ENCODE measurements at regions not wholly inside any gene's neighbourhood (a gene's known extent, or its start where the extent isn't known, plus 50 kb on each side); places are given as distances from the start of the nearest gene placed in this dataset.

DNA sequence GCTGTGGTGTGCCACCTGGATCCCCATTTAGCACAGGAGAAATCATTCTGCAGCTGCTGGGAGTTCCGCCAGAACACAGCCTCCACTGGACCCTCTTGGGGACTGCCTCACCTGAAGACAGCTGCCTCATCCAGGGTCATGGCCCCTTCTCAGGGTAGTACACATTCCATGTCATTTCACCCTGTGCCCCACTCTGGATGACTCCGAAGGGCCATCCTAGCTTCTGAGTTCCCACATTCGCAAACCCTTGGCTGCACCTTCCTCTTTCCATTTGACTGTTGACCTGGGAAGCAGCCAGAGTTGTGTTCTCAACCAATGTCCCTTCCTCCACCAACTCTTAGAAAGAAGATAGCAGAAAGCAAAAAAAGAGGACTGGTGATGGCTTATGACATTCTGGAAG is 125.6 kb upstream of the TBX20 start:
- no peak overlapping the region for H3K4me3 ChIP-seq (ENCODE audit: low read length)
- DNase-seq (ENCODE audit: low read depth) = no peak
- TF ChIP-seq, protein P1, sequence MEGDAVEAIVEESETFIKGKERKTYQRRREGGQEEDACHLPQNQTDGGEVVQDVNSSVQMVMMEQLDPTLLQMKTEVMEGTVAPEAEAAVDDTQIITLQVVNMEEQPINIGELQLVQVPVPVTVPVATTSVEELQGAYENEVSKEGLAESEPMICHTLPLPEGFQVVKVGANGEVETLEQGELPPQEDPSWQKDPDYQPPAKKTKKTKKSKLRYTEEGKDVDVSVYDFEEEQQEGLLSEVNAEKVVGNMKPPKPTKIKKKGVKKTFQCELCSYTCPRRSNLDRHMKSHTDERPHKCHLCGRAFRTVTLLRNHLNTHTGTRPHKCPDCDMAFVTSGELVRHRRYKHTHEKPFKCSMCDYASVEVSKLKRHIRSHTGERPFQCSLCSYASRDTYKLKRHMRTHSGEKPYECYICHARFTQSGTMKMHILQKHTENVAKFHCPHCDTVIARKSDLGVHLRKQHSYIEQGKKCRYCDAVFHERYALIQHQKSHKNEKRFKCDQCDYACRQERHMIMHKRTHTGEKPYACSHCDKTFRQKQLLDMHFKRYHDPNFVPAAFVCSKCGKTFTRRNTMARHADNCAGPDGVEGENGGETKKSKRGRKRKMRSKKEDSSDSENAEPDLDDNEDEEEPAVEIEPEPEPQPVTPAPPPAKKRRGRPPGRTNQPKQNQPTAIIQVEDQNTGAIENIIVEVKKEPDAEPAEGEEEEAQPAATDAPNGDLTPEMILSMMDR (IDR thresholded peaks at IDR 0.05; ENCODE audit: insufficient read depth, low read depth, low read length, missing control alignments) = no peak

DNA sequence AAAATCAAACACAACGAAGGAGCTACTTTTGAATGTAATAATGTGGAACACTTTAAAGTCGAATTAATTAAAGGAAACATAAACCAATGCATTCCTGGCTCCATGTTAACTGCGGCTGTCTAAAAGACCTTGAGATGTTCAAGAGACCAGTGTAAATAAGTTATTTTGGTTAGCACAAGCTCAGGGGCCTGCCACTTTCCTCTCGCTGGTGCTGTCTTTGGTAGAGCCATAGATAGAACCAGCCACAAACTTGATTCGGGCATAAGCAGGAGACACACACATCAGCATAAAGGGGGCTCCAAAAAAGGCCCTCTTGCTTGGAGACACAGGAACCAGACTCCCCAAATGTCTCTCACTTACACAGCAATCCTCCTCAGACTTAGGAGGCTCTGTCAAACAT is 121.6 kb upstream of the TBX20 start:
- TF ChIP-seq, protein P1 (IDR thresholded peaks at IDR 0.05; ENCODE audit: insufficient read depth, low read depth, low read length, missing control alignments) = no peak
- DNase-seq (ENCODE audit: low read depth) = no peak
- H3K4me3 ChIP-seq (ENCODE audit: low read length) = no peak overlapping the region

DNA sequence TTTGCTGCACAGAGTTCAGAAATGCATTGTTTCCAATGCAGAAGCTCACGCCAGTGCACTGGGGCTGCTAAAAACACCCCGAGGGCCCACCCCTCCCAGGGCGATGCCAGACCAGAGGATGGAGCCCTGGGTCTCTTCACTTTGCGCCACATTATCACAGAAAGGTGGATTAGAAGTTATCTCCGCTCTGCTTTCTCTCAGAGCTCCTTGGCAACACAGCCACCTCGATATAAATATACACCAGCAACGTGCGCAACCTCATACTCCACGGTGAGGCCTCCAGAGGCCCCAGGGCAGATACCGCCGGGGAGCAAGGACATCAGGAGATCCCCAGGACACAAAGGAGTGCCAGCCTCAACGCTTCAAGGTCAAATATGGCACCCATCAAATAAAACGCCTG is 121.0 kb upstream of the TBX20 start:
- TF ChIP-seq, protein P1 (IDR thresholded peaks at IDR 0.05; ENCODE audit: insufficient read depth, low read depth, low read length, missing control alignments) = no peak
- no peak for DNase-seq (ENCODE audit: low read depth)
- no peak overlapping the region for H3K4me3 ChIP-seq (ENCODE audit: low read length)

DNA sequence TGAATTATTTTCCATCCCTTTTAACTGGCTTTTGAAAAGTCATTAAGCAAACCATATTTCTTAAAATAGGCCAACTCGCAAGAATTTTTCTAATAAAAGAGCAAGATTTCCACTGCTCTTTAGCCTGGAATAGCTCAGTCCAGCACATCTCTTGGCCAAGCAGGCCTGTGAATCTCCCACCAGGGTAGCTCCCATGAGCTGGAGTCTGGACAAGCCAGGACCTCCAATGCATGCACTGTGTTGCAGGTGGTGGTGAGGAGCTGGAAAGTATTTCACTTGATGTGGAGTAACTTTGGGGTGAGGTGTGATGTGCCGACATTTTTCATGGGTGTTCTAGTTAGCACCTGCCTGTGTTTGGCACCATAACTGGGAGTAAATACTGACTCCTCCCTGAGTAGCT is 117.3 kb upstream of the TBX20 start:
- TF ChIP-seq, protein P1 (IDR thresholded peaks at IDR 0.05; ENCODE audit: insufficient read depth, low read depth, low read length, missing control alignments) = no peak
- DNase-seq (ENCODE audit: low read depth) = no peak
- no peak overlapping the region for H3K4me3 ChIP-seq (ENCODE audit: low read length)

DNA sequence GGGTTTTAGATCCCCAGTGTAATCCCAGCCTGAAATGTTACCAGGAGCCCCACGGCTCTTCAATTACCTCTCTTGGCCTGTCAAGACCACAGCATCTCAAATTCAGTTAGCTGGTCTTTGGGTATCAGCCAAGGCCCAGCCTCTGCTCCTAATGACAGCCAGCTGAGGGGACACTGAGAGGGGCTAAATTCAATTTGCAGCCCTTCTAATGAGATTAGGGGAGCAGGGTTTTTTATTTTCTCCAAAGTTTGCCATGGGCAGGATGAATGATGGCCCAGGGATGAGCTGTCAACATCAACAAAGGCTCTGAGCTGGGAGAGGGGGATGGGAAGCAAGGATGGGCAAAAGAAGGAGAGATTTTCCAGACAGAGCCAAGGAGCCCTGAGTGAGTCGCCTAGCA is 116.8 kb upstream of the TBX20 start:
- TF ChIP-seq, protein P1 (IDR thresholded peaks at IDR 0.05; ENCODE audit: insufficient read depth, low read depth, low read length, missing control alignments) = no peak
- DNase-seq (ENCODE audit: low read depth) = no peak
- H3K4me3 ChIP-seq (ENCODE audit: low read length) = no peak overlapping the region

DNA sequence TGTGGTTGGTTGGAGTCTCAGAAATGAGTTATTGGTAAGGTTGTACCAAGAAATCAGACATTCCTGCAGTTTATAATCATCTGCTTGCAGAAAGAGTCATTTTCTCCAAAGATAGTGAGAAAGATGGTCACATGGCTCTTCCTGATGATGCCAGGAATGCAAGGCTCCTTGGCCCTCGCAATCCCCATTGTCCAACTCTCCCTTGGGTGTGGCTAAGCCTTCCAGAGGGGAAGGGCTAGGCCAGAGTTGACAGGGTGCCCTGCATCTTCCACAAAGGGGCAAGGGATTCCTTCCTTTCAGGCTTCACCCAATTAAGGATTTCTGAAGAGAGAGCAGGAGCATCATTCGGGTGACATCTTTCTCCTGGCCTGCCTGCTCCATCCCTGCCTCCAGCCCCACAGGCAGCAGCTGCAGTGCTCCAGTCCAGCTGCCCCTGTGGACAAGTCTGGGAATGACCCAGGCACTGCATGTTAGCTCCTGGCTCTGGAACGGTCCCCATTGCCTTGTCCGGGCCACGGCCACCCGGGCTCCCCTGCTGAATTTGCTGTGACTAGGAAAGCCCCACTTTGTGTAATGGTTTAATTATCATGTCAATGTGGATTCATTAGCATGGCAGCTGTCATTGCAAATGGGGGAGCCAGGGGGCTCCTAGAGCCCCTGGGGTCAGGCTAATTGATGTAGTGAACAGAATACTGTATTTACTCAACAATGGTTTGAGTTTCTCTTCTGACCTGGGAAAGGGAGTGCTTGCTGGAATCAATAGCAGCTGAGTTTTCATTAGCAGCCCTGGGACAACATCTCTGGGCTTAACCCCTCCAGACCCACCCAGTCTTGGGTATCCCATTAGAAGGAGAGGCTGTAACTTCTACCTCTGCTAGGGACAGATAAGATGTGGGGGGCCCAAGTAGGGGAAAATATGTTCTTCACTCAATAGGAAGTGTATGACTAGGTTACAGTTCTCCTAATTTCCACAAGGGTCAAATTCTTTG is 112.6 kb upstream of the TBX20 start:
- H3K4me3 ChIP-seq (ENCODE audit: low read length) = no peak overlapping the region
- TF ChIP-seq, protein P1 (IDR thresholded peaks at IDR 0.05; ENCODE audit: insufficient read depth, low read depth, low read length, missing control alignments) = no peak
- no peak for DNase-seq (ENCODE audit: low read depth)

All from epithelial cell of esophagus (primary cell).